Activated CD4-positive, alpha-beta memory T cell treated with anti-CD3 and anti-CD28 coated beads, Interleukin-2, amount 10 ng/mL, durations not matched to agents 7 days and 5 days (primary cell): ENCODE measurements at regions not wholly inside any gene's neighbourhood (a gene's known extent, or its start where the extent isn't known, plus 50 kb on each side); places are given as distances from the start of the nearest gene placed in this dataset.
"Not testable (repeated sequence)": the region's sequence is repeated elsewhere in the genome, so short reads cannot be mapped to it uniquely, and the experiment has no call there.

ENCODE experiments used
- CTCF ChIA-PET: fragments of 350-600 bp; sonication (Branson Sonifier 250); formaldehyde crosslinking; loops from one replicate; lab custom pipeline; 2021; ENCODE audit warnings: antibody characterized with exemption, inconsistent platforms; lab: Charles Lee
- POLR2A ChIA-PET: fragments of 350-600 bp; sonication (Branson Sonifier 250); formaldehyde crosslinking; loops from one replicate; lab custom pipeline; 2021; ENCODE audit warnings: antibody characterized with exemption; lab: Charles Lee
- DNase-seq: peaks from one replicate; pipeline ENCODE4 v3.0.0-alpha.2; 2020
- H3K27ac Mint-ChIP-seq: one replicate; pipeline ENCODE4 v1.8.0; 2021; ENCODE audit warnings: mild to moderate bottlenecking, mixed read lengths
- H3K27me3 Mint-ChIP-seq: one replicate; pipeline ENCODE4 v1.8.0; 2021; ENCODE audit warnings: mixed read lengths
- H3K36me3 Mint-ChIP-seq: one replicate; pipeline ENCODE4 v1.8.0; 2021; ENCODE audit warnings: low read depth, mixed read lengths
- H3K4me1 Mint-ChIP-seq: one replicate; pipeline ENCODE4 v1.8.0; 2021; ENCODE audit warnings: mixed read lengths
- H3K4me3 Mint-ChIP-seq: one replicate; pipeline ENCODE4 v1.8.0; 2021; ENCODE audit warnings: mild to moderate bottlenecking, mixed read lengths
- H3K9me3 Mint-ChIP-seq: one replicate; pipeline ENCODE4 v1.8.0; 2021; ENCODE audit warnings: mixed read lengths

DNA sequence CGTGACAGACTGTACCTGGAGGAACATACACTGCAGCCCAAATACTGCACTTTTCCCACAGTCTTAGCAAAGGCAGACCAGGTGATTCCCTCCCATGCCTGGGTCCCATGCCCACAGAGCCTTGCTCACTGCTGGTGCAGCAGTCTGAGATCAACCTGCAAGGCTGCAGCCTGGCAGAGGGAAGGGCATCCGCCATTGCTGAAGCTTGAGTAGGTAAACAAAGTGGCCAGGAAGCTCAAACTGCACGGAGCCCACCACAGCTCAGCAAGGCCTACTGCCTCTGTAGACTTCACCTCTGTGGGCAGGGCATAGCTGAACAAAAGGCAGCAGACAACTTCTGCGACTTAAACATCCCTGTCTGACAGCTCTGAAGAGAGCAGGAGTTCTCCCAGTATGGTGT is 597.8 kb upstream of the MBL2 start:
- no peak for DNase-seq
- Mint-ChIP-seq H3K4me1 (no peaks in the 10 kb centered on the region), H3K9me3 (peaks cover 19% of the 10 kb centered on the region), H3K27me3 (no peaks in the 10 kb centered on the region), H3K27ac (no peak overlapping the region), H3K36me3 (no peaks in the 10 kb centered on the region), H3K4me3 (no peak overlapping the region)
- CTCF ChIA-PET: no interaction called here
- POLR2A ChIA-PET: no interaction called here

DNA sequence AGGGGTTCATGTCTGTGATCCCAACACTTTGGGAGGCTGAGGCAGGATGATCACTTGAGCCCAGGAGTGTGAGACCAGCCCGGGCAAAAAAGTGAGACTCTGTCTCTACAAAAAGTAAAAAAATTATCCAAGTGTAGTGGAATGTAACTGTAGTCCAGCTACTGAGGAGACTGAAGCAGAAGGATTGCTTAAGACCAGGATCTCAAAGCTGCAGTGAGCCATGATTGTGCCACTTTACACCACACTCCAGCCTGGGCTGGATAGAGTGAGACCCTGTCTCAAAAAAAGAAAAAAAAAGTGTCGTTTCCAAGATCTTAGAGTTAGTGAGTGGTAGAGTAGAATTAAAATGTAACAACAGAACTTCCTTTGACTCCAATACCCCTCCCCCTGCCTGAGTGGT is 589.4 kb upstream of the MBL2 start:
- DNase-seq: no peak
- Mint-ChIP-seq H3K36me3 (no peaks in the 10 kb centered on the region), H3K27ac (no peak overlapping the region), H3K27me3 (no peaks in the 10 kb centered on the region), H3K4me1 (no peaks in the 10 kb centered on the region), H3K9me3 (peaks cover 11% of the 10 kb centered on the region), H3K4me3 (no peak overlapping the region)
- ChIA-PET CTCF (no interaction called here), POLR2A (no interaction called here)

DNA sequence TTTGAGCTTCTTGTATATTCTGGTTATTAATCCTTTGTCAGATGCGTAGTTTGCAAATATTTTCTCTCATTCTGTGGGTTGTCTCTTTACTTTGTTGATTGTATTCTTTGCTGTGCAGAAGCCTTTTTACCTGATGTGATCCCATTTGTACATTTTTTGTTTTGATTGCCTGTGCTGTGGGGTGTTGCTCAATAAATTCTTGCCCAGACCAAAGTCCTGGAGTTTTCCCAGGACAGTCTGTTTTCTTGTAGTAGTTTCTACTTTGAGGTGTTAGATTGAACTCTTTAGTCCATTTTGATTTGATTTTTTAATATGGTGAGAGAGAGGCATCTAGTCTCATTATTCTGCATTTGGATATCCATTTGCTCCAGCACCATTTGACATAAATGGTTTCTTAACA is 588.7 kb upstream of the MBL2 start:
- ChIA-PET POLR2A (no interaction called here), CTCF (no interaction called here)
- no peak for DNase-seq
- H3K36me3 Mint-ChIP-seq: no peaks in the 10 kb centered on the region
- peaks cover 11% of the 10 kb centered on the region for H3K9me3 Mint-ChIP-seq
- no peaks in the 10 kb centered on the region for H3K4me1 Mint-ChIP-seq
- no peak overlapping the region for H3K4me3 Mint-ChIP-seq
- H3K27ac Mint-ChIP-seq: no peak overlapping the region
- H3K27me3 Mint-ChIP-seq: no peaks in the 10 kb centered on the region

DNA sequence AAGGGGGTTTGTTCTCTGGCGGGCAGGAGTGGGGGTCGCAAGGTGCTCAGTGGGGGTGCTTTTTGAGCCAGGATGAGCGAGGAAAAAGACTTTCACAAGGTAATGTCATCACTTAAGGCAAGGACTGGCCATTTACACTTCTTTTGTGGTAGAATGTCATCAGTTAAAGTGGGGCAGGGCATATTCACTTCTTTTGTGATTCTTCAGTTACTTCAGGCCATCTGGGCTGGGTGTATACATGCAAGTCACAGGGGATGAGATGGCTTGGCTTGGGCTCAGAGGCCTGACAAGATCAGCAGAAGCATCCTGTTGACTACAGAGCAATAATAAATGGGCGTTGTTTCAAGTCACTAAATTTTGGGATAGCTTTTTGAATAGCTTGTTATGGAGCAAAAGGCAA is 586.4 kb upstream of the MBL2 start:
- POLR2A ChIA-PET, H3K4me1 Mint-ChIP-seq, CTCF ChIA-PET, H3K4me3 Mint-ChIP-seq, DNase-seq, H3K36me3 Mint-ChIP-seq, H3K27ac Mint-ChIP-seq, H3K27me3 Mint-ChIP-seq: not testable (repeated sequence)
- H3K9me3 Mint-ChIP-seq: peaks cover 18% of the 10 kb centered on the region

DNA sequence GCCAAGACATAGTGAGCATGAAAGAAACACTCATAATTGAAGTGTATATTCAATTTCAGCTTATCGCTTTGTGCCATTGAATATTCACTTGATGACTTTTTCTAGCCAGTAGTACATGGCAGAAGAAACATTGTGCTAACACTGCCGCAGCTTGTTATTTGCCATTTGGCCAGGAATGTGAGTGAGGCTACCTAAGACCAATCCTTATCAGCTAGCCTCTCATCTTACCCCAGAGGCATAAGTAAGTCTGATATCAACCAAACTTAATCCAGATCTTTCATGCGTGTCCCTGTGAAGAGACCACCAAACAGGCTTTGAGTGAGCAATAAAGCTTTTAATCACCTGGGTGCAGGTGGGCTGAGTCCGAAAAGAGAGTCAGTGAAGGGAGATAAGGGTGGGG is 586.0 kb upstream of the MBL2 start:
- Mint-ChIP-seq H3K4me3 (no peak overlapping the region), H3K4me1 (no peaks in the 10 kb centered on the region), H3K27ac (no peak overlapping the region), H3K27me3 (no peaks in the 10 kb centered on the region), H3K36me3 (no peaks in the 10 kb centered on the region), H3K9me3 (peaks cover 18% of the 10 kb centered on the region)
- CTCF ChIA-PET: no interaction called here
- POLR2A ChIA-PET: no interaction called here
- DNase-seq: no peak

DNA sequence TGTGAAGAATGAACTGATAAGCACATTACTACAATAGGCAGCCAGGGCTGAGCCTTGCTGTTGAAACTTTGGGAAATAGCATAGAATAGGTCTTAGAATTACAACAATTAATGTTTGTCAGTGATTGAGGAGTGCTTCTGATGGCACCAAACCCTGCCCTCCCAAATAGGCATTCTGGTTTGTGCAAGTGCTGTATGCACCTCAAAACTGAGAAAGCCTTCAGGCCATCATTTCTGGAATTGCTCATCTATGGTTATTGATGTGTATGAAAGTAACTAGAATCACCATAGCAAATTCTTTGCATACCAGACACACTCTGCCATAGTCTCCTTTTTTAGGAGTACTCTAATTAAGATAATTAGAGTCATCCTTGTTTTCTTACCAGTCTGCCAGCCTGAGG is 585.0 kb upstream of the MBL2 start:
- Mint-ChIP-seq H3K36me3 (no peaks in the 10 kb centered on the region), H3K27ac (no peak overlapping the region), H3K9me3 (peaks cover 16% of the 10 kb centered on the region), H3K27me3 (no peaks in the 10 kb centered on the region), H3K4me1 (no peaks in the 10 kb centered on the region), H3K4me3 (no peak overlapping the region)
- no peak for DNase-seq
- ChIA-PET POLR2A (no interaction called here), CTCF (no interaction called here)

DNA sequence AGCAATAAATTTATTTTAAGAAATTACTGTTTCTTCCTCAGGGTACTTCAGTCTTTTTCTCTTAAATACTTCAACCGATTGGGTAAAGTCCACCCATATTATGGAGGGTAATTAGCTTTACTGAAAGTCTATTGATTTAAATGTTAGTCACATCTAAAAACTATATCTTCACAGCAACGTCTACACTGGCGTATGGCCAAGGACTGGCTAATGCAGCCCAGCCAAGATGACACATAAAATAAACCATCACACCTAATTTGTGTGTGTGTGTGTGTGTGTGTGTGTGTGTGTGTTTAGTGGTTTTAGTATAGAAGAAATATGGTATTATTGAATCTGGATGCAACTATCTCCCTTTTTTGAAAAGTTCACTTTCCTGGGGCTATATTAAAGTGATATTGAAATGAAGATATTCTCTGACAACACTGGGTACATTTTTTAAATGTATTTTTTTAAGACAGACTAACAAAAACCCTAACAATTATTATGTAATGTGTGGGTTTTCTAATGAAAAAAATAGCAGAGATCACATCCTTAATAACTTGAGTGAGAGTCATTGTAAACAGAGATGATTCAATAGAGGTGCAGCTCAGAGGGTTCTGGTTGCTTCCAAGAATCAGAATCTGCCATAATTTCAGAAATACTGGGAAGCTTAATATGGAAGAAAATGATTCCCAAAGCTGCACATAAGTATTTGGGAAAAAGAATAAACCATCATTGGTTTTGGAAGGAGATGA is 584.2 kb upstream of the MBL2 start:
- ChIA-PET POLR2A (no interaction called here), CTCF (no interaction called here)
- no peak for DNase-seq
- H3K4me3 Mint-ChIP-seq: no peak overlapping the region
- no peaks in the 10 kb centered on the region for H3K4me1 Mint-ChIP-seq
- no peaks in the 10 kb centered on the region for H3K27me3 Mint-ChIP-seq
- no peak overlapping the region for H3K27ac Mint-ChIP-seq
- H3K36me3 Mint-ChIP-seq: no peaks in the 10 kb centered on the region
- peaks cover 16% of the 10 kb centered on the region for H3K9me3 Mint-ChIP-seq

DNA sequence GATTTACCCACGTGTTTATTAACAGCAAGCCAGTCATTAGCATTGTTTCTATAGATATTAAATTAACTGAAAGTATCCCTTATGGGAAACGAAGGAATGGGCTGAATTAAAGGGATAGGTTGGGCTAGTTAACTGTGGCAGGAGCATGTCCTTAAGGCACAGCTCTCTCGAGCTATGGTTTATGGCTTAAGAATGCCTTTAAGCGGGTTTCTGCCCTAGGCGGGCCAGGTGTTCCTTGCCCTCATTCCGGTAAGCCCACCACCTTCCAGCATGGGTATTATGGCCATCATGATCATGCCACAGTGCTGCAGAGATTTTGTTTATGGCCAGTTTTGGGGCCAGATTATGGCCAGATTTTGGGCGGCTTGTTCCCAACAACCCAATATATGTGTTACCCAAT is 569.9 kb upstream of the MBL2 start:
- POLR2A ChIA-PET, H3K27ac Mint-ChIP-seq, H3K36me3 Mint-ChIP-seq, H3K4me3 Mint-ChIP-seq, H3K27me3 Mint-ChIP-seq, H3K4me1 Mint-ChIP-seq, DNase-seq, CTCF ChIA-PET: not testable (repeated sequence)
- H3K9me3 Mint-ChIP-seq: peaks cover 15% of the 10 kb centered on the region

DNA sequence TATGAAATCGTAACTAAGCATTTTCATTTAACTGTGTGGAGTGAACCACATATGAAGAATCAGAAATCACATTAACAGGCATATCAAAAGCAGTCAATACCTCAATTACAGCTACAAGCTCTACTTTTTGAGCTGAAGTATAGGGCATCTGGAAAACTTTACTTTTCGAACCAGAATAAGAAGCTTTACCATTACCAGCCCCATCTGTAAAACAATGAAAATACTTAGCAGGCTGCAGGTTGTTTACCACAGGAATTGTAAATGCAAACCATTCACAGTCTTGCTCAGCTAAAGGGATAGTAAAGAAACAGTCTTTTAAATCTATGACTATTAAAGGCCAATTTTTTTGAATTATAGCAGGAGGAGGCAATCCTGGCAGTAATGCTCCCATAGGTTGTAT is 565.6 kb upstream of the MBL2 start:
- H3K36me3 Mint-ChIP-seq, H3K27me3 Mint-ChIP-seq, H3K4me1 Mint-ChIP-seq, H3K4me3 Mint-ChIP-seq, DNase-seq, POLR2A ChIA-PET, H3K27ac Mint-ChIP-seq: not testable (repeated sequence)
- peaks cover 24% of the 10 kb centered on the region for H3K9me3 Mint-ChIP-seq
- CTCF ChIA-PET: interaction anchor here (0.9 kb wide), 1 partner anchor 9 kb away, joined by 3 read pairs; no protein-coding TSS in a partner anchor

DNA sequence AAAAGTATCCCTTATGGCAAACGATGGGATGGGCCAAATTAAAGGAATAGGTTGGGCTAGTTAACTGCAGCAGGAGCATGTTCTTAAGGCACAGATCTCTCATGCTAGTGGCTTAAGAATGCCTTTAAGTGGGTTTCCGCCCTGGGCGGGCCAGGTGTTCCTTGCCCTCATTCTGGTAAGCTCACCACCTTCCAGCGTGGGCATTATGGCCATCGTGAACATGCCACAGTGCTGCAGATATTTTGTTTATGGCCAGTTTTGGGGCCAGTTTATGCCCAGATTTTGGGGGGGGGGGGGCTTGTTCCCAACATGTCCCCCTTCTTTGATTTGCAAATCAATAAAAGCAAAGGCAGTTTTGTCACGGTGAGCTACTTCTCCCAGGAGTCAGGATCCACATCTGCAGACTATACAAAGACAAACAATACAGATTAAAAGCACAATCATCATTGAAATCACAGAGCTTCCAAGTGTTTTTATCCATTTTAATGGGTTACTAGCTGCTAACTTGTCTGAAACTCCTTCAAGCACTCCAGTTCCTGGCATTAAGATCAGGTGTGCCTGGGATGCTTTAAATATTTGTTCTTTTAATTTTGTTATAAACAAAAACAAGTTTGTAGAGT is 563.3 kb upstream of the MBL2 start:
- CTCF ChIA-PET, H3K4me3 Mint-ChIP-seq, DNase-seq, H3K4me1 Mint-ChIP-seq, H3K27ac Mint-ChIP-seq, H3K36me3 Mint-ChIP-seq, POLR2A ChIA-PET, H3K27me3 Mint-ChIP-seq: not testable (repeated sequence)
- peaks cover 19% of the 10 kb centered on the region for H3K9me3 Mint-ChIP-seq

DNA sequence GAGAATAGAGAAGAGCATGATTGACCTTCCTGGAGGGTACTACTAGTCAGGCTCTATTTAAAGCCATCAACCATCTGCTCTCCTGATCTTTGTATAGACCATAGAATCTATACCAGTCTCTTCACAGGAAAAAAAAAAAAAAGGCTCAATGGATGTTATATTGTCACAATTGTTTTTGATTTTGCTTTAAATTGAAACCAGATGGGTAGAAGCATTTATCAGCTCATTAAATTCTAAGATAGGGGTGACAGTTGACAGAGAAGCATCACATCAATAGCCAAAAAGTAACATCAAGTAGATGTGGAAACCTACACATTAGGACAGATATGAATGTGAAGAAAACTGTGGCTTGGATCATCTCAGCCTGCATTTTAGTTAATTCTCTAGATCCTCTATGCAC is 558.9 kb upstream of the MBL2 start:
- H3K4me1 Mint-ChIP-seq: no peaks in the 10 kb centered on the region
- CTCF ChIA-PET: no interaction called here
- POLR2A ChIA-PET: no interaction called here
- no peaks in the 10 kb centered on the region for H3K27me3 Mint-ChIP-seq
- H3K4me3 Mint-ChIP-seq: no peak overlapping the region
- no peak for DNase-seq
- peaks cover 8% of the 10 kb centered on the region for H3K9me3 Mint-ChIP-seq
- no peak overlapping the region for H3K27ac Mint-ChIP-seq
- H3K36me3 Mint-ChIP-seq: no peaks in the 10 kb centered on the region

DNA sequence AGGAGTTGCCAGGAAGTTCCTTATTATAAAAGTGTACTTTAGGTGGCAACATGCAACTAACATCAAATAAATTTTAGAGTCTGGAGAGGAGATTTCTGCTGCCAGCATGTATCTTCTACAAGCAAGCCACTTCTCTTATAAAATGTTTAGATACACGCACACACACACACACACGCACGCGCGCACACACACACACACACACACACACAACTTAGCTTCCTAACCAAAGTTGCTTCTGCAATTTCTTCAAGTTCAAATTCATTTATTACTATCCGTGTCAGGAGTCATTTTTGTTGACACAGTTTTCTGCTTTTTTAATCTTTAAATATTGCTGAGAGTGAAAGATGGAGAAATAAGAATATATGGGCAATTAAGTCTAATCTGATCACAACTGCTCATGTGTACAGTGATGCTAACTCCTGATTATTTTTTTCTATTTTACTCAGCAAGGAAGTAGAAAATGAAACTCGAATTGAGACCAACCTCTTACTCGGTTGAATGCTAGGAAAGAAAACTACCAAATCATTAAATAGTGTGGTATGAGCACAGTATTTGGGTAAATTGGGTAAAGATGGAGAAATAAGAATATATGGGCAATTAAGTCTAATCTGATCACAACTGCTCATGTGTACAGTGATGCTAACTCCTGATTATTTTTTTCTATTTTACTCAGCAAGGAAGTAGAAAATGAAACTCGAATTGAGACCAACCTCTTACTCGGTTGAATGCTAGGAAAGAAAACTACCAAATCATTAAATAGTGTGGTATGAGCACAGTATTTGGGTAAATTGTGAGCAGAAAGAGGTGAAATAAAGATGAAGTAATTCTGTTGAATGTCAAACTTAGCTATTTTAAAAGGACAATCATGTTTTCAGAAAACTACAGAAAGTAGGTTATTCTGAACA is 554.1 kb upstream of the MBL2 start:
- H3K27ac Mint-ChIP-seq, CTCF ChIA-PET, H3K36me3 Mint-ChIP-seq, DNase-seq, H3K27me3 Mint-ChIP-seq, POLR2A ChIA-PET, H3K4me3 Mint-ChIP-seq, H3K4me1 Mint-ChIP-seq, H3K9me3 Mint-ChIP-seq: not testable (repeated sequence)

DNA sequence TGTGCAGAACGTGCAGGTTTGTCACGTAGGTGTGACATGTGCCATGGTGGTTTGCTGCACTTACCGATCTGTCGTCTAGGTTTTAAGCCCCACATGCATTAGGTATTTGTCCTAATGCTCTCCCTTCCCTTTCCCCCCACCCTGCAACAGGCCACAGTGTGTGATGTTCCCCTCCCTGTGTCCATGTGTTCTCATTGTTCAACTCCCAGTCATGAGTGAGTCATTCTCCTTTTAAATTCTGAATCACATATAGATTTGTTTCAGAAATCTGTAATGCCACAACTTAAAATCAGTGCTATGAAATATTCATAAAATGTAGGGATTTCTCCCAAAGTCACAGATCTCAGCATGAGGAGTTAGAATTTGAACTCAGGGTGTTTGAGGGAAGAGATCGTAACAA is 552.5 kb upstream of the MBL2 start:
- H3K4me1 Mint-ChIP-seq: no peaks in the 10 kb centered on the region
- ChIA-PET CTCF (no interaction called here), POLR2A (no interaction called here)
- H3K9me3 Mint-ChIP-seq: no peaks in the 10 kb centered on the region
- no peaks in the 10 kb centered on the region for H3K27me3 Mint-ChIP-seq
- H3K4me3 Mint-ChIP-seq: no peak overlapping the region
- no peaks in the 10 kb centered on the region for H3K36me3 Mint-ChIP-seq
- DNase-seq: no peak
- no peak overlapping the region for H3K27ac Mint-ChIP-seq
